Loucy (cell line): ENCODE measurements at regions not wholly inside any gene's neighbourhood (a gene's known extent, or its start where the extent isn't known, plus 50 kb on each side); places are given as distances from the start of the nearest gene placed in this dataset.

Experiments used
- EZH2phosphoT487 ChIP-seq: fragments of 200-600 bp; IDR thresholded peaks from 2 replicates; pipeline ENCODE4 v1.6.1; 2018; ENCODE audit warnings: antibody characterized with exemption, mild to moderate bottlenecking, moderate library complexity, borderline replicate concordance
- TF ChIP-seq, protein P1 (sequence below): fragments of 200-600 bp; sonication (generic); conservative IDR thresholded peaks from 2 replicates; pipeline ENCODE4 v1.5.1; 2014; ENCODE audit warnings: mild to moderate bottlenecking, antibody characterized with exemption, low read length

DNA sequence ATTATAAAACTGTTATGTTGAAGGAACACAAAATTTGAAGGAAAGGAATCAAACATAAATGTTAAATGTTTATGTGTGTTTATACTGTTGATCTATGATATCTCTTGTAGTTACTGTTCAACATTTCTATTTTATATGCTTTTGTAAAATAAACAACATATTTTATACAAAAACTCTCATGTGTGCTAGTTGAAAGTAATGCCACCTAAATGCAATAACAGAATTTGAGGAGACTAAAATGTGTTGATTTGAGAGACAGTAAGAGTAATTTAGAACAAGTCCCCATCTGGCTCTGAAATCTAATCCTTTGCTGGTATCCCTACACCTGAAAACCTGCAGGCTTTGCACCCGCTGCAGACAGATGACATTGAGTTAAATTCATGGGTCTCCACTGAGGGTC lies 95.7 kb upstream of the TOP3B start:
- no peak for TF ChIP-seq EZH2phosphoT487
- TF ChIP-seq, protein P1, sequence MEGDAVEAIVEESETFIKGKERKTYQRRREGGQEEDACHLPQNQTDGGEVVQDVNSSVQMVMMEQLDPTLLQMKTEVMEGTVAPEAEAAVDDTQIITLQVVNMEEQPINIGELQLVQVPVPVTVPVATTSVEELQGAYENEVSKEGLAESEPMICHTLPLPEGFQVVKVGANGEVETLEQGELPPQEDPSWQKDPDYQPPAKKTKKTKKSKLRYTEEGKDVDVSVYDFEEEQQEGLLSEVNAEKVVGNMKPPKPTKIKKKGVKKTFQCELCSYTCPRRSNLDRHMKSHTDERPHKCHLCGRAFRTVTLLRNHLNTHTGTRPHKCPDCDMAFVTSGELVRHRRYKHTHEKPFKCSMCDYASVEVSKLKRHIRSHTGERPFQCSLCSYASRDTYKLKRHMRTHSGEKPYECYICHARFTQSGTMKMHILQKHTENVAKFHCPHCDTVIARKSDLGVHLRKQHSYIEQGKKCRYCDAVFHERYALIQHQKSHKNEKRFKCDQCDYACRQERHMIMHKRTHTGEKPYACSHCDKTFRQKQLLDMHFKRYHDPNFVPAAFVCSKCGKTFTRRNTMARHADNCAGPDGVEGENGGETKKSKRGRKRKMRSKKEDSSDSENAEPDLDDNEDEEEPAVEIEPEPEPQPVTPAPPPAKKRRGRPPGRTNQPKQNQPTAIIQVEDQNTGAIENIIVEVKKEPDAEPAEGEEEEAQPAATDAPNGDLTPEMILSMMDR: no peak
